A549 (cell line): ENCODE measurements at regions not wholly inside any gene's neighbourhood (a gene's known extent, or its start where the extent isn't known, plus 50 kb on each side); places are given as distances from the start of the nearest gene placed in this dataset.

Experiments
- MAZ ChIP-seq: fragments of 150-350 bp; IDR thresholded peaks from 2 replicates; pipeline ENCODE4 v1.6.1; 2014; ENCODE audit warnings: antibody characterized with exemption, low read depth, low read length, borderline replicate concordance
- RCOR1 ChIP-seq: fragments of 150-350 bp; IDR thresholded peaks from 2 replicates; pipeline ENCODE4 v1.6.1; 2014; ENCODE audit warnings: antibody characterized with exemption, low read length, low read depth

GRCh38 chr1:208496467-208497371, 252.5 kb upstream of the PLXNA2 start:
- no peak for TF ChIP-seq MAZ
- TF ChIP-seq RCOR1: no peak
